ENCODE measurements at regions not wholly inside any gene's neighbourhood (a gene's known extent, or its start where the extent isn't known, plus 50 kb on each side); places are given as distances from the start of the nearest gene placed in this dataset.

DNA sequence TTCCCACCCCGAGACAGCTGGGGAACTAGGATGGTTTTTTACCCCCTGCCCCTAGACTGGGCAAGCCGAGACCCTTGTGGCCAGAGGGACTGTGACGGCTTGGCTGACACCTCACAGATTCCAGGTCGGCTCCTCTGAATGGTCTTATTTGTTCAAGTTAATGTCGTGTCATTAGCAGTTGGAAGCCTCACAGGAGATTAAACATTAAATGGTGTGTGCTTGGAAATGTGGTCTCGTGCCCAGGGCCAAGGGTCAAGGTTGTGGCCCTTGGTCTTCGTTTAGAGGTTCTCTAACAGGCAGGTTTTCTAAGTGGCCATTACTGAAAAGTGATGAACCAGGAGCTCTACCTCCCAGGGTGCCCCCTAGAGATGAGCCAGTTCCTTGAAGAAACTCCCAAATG, 61.2 kb upstream of the RXRA start:
- TF ChIP-seq, protein P1, sequence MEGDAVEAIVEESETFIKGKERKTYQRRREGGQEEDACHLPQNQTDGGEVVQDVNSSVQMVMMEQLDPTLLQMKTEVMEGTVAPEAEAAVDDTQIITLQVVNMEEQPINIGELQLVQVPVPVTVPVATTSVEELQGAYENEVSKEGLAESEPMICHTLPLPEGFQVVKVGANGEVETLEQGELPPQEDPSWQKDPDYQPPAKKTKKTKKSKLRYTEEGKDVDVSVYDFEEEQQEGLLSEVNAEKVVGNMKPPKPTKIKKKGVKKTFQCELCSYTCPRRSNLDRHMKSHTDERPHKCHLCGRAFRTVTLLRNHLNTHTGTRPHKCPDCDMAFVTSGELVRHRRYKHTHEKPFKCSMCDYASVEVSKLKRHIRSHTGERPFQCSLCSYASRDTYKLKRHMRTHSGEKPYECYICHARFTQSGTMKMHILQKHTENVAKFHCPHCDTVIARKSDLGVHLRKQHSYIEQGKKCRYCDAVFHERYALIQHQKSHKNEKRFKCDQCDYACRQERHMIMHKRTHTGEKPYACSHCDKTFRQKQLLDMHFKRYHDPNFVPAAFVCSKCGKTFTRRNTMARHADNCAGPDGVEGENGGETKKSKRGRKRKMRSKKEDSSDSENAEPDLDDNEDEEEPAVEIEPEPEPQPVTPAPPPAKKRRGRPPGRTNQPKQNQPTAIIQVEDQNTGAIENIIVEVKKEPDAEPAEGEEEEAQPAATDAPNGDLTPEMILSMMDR (IDR thresholded peaks at IDR 0.05; ENCODE audit: low read length) = 0 out of 2 replicates have a peak, but pooled peaks have one; percentile 5
- TF ChIP-seq EZH2 (IDR thresholded peaks at IDR 0.05; ENCODE audit: borderline replicate concordance, low read length) = no peak
